SK-N-MC (cell line): ENCODE measurements at regions not wholly inside any gene's neighbourhood (a gene's known extent, or its start where the extent isn't known, plus 50 kb on each side); places are given as distances from the start of the nearest gene placed in this dataset.

Source experiments
- DNase-seq: peaks from one replicate; pipeline ENCODE4 v3.0.0-alpha.2; 2011; ENCODE audit warnings: low read depth, low spot score
- H3K27ac ChIP-seq: fragments of 200-600 bp; sonication (generic); 2 replicates; pipeline ENCODE4 v1.5.1; 2016; ENCODE audit warnings: mixed run types
- H3K36me3 ChIP-seq: fragments of 200-600 bp; sonication (generic); 2 replicates; pipeline ENCODE4 v1.6.1; 2017; ENCODE audit warnings: antibody characterized with exemption, low read length, mixed read lengths; ENCODE audit not compliant: insufficient read depth
- H3K4me3 ChIP-seq: fragments of 200-600 bp; sonication (generic); 2 replicates; pipeline ENCODE4 v1.5.1; 2016
- H3K9ac ChIP-seq: fragments of 200-600 bp; sonication (generic); 2 replicates; pipeline ENCODE4 v1.8.0; 2017; ENCODE audit warnings: mixed run types, mixed read lengths; ENCODE audit not compliant: insufficient read length
- H3K9me3 ChIP-seq: fragments of 200-600 bp; sonication (generic); 2 replicates; pipeline ENCODE4 v1.6.1; 2017; ENCODE audit warnings: low read depth, mild to moderate bottlenecking, antibody characterized with exemption, low read length, moderate library complexity, mixed read lengths
- EZH2 ChIP-seq: fragments of 200-600 bp; sonication (generic); IDR thresholded peaks from one replicate; pipeline ENCODE4 v1.6.1; 2017; ENCODE audit warnings: antibody characterized with exemption
- FOXP2 ChIP-seq: optimal IDR thresholded peaks from 2 replicates; pipeline ENCODE3; 2011; ENCODE audit warnings: mild to moderate bottlenecking, moderate library complexity; ENCODE audit not compliant: insufficient read depth; ENCODE audit errors: extremely low read length, control extremely low read depth
- POLR2AphosphoS5 ChIP-seq: IDR thresholded peaks from 2 replicates; pipeline ENCODE4 v1.6.1; 2012; ENCODE audit warnings: mild to moderate bottlenecking, low read depth, low read length, borderline replicate concordance

GRCh38 chr12:126534495-126534894, 1469.3 kb downstream of the AACS start:
- H3K9ac ChIP-seq: no peak overlapping the region
- no peak for DNase-seq
- H3K9me3 ChIP-seq: no peaks in the 10 kb centered on the region
- no peaks in the 10 kb centered on the region for H3K36me3 ChIP-seq
- H3K4me3 ChIP-seq: no peak overlapping the region
- TF ChIP-seq EZH2 (no peak), FOXP2 (no peak), POLR2AphosphoS5 (no peak)
- H3K27ac ChIP-seq: no peak overlapping the region

GRCh38 chr12:126534942-126535341, 1469.7 kb downstream of the AACS start:
- no peak for DNase-seq
- Histone ChIP-seq H3K9me3 (no peaks in the 10 kb centered on the region), H3K27ac (peak overlapping the region; percentile 62; the same call in 1 of the 2 replicates), H3K9ac (no peak overlapping the region), H3K36me3 (no peaks in the 10 kb centered on the region), H3K4me3 (no peak overlapping the region; the same call in 1 of the 2 replicates)
- TF ChIP-seq EZH2: no peak
- no peak for TF ChIP-seq FOXP2
- no peak for TF ChIP-seq POLR2AphosphoS5

GRCh38 chr12:126535971-126536370, 1470.7 kb downstream of the AACS start:
- Histone ChIP-seq H3K36me3 (no peaks in the 10 kb centered on the region), H3K27ac (peak overlapping the region; percentile 62; the same call in 1 of the 2 replicates), H3K4me3 (peak overlapping the region; percentile 48), H3K9me3 (no peaks in the 10 kb centered on the region), H3K9ac (no peak overlapping the region)
- TF ChIP-seq FOXP2: no peak
- TF ChIP-seq POLR2AphosphoS5: no peak
- no peak for TF ChIP-seq EZH2
- peak; percentile 44 for DNase-seq

GRCh38 chr12:126537961-126538530, 1472.8 kb downstream of the AACS start:
- Histone ChIP-seq H3K27ac (no peak overlapping the region), H3K4me3 (no peak overlapping the region), H3K9ac (no peak overlapping the region), H3K36me3 (no peaks in the 10 kb centered on the region), H3K9me3 (no peaks in the 10 kb centered on the region)
- DNase-seq: no peak
- TF ChIP-seq POLR2AphosphoS5 (no peak), EZH2 (no peak), FOXP2 (no peak)

GRCh38 chr12:126538888-126539287, 1473.7 kb downstream of the AACS start:
- no peaks in the 10 kb centered on the region for H3K36me3 ChIP-seq
- TF ChIP-seq POLR2AphosphoS5: no peak
- TF ChIP-seq FOXP2: no peak
- no peak for TF ChIP-seq EZH2
- H3K9ac ChIP-seq: no peak overlapping the region
- H3K27ac ChIP-seq: no peak overlapping the region
- no peaks in the 10 kb centered on the region for H3K9me3 ChIP-seq
- H3K4me3 ChIP-seq: no peak overlapping the region
- DNase-seq: no peak

GRCh38 chr12:126545411-126545810, 1480.2 kb downstream of the AACS start:
- DNase-seq: no peak
- no peaks in the 10 kb centered on the region for H3K36me3 ChIP-seq

GRCh38 chr12:126547905-126548304, 1482.7 kb downstream of the AACS start:
- DNase-seq: no peak
- no peak for TF ChIP-seq FOXP2
- TF ChIP-seq EZH2: no peak
- no peak for TF ChIP-seq POLR2AphosphoS5
- H3K4me3 ChIP-seq: no peak overlapping the region
- H3K27ac ChIP-seq: no peak overlapping the region
- H3K36me3 ChIP-seq: no peaks in the 10 kb centered on the region
- no peaks in the 10 kb centered on the region for H3K9me3 ChIP-seq
- H3K9ac ChIP-seq: no peak overlapping the region

More at GRCh38 chr12:126545411-126545810, 1480.2 kb downstream of the AACS start:
- no peaks in the 10 kb centered on the region for H3K9me3 ChIP-seq
- TF ChIP-seq POLR2AphosphoS5 (no peak), EZH2 (no peak), FOXP2 (no peak)
- no peak overlapping the region for H3K27ac ChIP-seq
- no peak overlapping the region for H3K4me3 ChIP-seq
- no peak overlapping the region for H3K9ac ChIP-seq

GRCh38 chr12:126551869-126552268, 1486.6 kb downstream of the AACS start:
- TF ChIP-seq POLR2AphosphoS5 (no peak), EZH2 (no peak), FOXP2 (no peak)
- DNase-seq: no peak
- H3K27ac ChIP-seq: no peak overlapping the region
- H3K9ac ChIP-seq: no peak overlapping the region
- H3K4me3 ChIP-seq: no peak overlapping the region
- no peaks in the 10 kb centered on the region for H3K36me3 ChIP-seq
- H3K9me3 ChIP-seq: no peaks in the 10 kb centered on the region

- no peak overlapping the region for H3K4me3 ChIP-seq
- DNase-seq: no peak
- no peak for TF ChIP-seq EZH2
- TF ChIP-seq POLR2AphosphoS5: no peak
- TF ChIP-seq FOXP2: no peak
- H3K27ac ChIP-seq: no peak overlapping the region
- no peaks in the 10 kb centered on the region for H3K36me3 ChIP-seq
- no peaks in the 10 kb centered on the region for H3K9me3 ChIP-seq
- H3K9ac ChIP-seq: no peak overlapping the region
Observed at GRCh38 chr12:126554625-126555024, 1489.4 kb downstream of the AACS start.
